Neural progenitor cell (in vitro differentiated cells): ENCODE measurements at regions not wholly inside any gene's neighbourhood (a gene's known extent, or its start where the extent isn't known, plus 50 kb on each side); places are given as distances from the start of the nearest gene placed in this dataset.

ENCODE experiments used
- DNase-seq: peaks from one replicate; pipeline ENCODE4 v3.0.0-alpha.2; 2016; ENCODE audit warnings: low spot score
- H2AFZ ChIP-seq: fragments of 200-600 bp; sonication (generic); replicated peaks from 2 replicates; pipeline ENCODE4 v1.6.1; 2016; ENCODE audit warnings: antibody characterized with exemption
- H3F3A ChIP-seq: fragments of 200-600 bp; sonication (generic); 2 replicates; pipeline ENCODE4 v1.6.1; 2016; ENCODE audit warnings: antibody characterized with exemption, low read depth
- H3K27ac ChIP-seq: fragments of 200-600 bp; sonication (generic); 2 replicates; pipeline ENCODE4 v1.5.1; 2016; ENCODE audit warnings: mild to moderate bottlenecking
- H3K27me3 ChIP-seq: fragments of 200-600 bp; sonication (generic); 2 replicates; pipeline ENCODE4 v1.6.1; 2016; ENCODE audit warnings: mild to moderate bottlenecking, moderate library complexity
- H3K36me3 ChIP-seq: fragments of 200-600 bp; sonication (generic); 2 replicates; pipeline ENCODE4 v1.5.1; 2016
- H3K4me1 ChIP-seq: fragments of 200-600 bp; sonication (generic); 2 replicates; pipeline ENCODE4 v1.6.1; 2016; ENCODE audit warnings: mixed run types
- H3K4me2 ChIP-seq: fragments of 200-600 bp; sonication (generic); 2 replicates; pipeline ENCODE4 v1.6.1; 2016
- H3K4me3 ChIP-seq: fragments of 200-600 bp; sonication (generic); 2 replicates; pipeline ENCODE4 v1.5.1; 2016
- H3K79me2 ChIP-seq: fragments of 200-600 bp; sonication (generic); 2 replicates; pipeline ENCODE4 v1.6.1; 2016; ENCODE audit warnings: low read depth
- H3K9ac ChIP-seq: fragments of 200-600 bp; sonication (generic); 2 replicates; pipeline ENCODE4 v1.6.1; 2016
- H3K9me3 ChIP-seq: fragments of 200-600 bp; sonication (generic); 2 replicates; pipeline ENCODE4 v1.5.1; 2016; ENCODE audit warnings: low read depth
- H4K20me1 ChIP-seq: fragments of 200-600 bp; sonication (generic); 2 replicates; pipeline ENCODE4 v1.6.1; 2016; ENCODE audit warnings: low read depth
- H3K27ac Mint-ChIP-seq: 3 replicates; pipeline ENCODE4 v1.8.0; 2021; ENCODE audit warnings: mixed read lengths
- H3K27me3 Mint-ChIP-seq: 2 replicates; pipeline ENCODE4 v1.8.0; 2022; ENCODE audit warnings: low read depth, mild to moderate bottlenecking, inconsistent platforms, moderate library complexity, mixed read lengths; ENCODE audit not compliant: insufficient read depth
- H3K36me3 Mint-ChIP-seq: 3 replicates; pipeline ENCODE4 v1.8.0; 2021; ENCODE audit warnings: mixed read lengths
- H3K4me1 Mint-ChIP-seq: 3 replicates; pipeline ENCODE4 v1.8.0; 2021; ENCODE audit warnings: mixed read lengths
- H3K4me3 Mint-ChIP-seq: 3 replicates; pipeline ENCODE4 v1.8.0; 2021; ENCODE audit warnings: mild to moderate bottlenecking, moderate library complexity, mixed read lengths
- H3K9me3 Mint-ChIP-seq: 3 replicates; pipeline ENCODE4 v1.8.0; 2020; ENCODE audit warnings: mixed read lengths
- EZH2 ChIP-seq: fragments of 200-600 bp; sonication (generic); IDR thresholded peaks from 2 replicates; pipeline ENCODE4 v1.6.1; 2017; ENCODE audit warnings: antibody characterized with exemption, mild to moderate bottlenecking, moderate library complexity
- EZH2phosphoT487 ChIP-seq: fragments of 200-600 bp; sonication (generic); IDR thresholded peaks from 2 replicates; pipeline ENCODE4 v1.6.1; 2017; ENCODE audit warnings: antibody characterized with exemption
- TF ChIP-seq, protein P1 (sequence below): fragments of 200-600 bp; sonication (generic); IDR thresholded peaks from 2 replicates; pipeline ENCODE4 v1.5.1; 2017; ENCODE audit warnings: antibody characterized with exemption, mild to moderate bottlenecking

DNA sequence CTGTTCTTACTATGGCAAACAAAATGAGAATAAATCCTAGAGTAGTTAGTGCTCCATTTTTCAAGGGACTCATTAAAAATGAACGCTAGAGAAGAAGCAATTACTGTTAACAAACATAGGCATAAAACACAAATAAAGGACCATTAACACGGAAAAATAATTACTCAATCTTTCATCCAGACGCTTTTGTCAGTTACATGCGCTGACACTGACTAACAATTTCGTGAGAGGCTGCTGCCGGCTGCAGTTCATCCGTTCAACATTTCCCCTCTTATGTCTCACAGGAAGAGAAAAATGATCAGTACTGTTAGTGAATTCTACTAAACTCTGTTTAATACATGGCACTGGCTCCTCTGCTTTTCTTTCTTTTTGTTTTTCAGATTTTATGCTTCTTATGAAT lies 472.7 kb upstream of the FLRT2 start:
- H3K79me2 ChIP-seq = no peaks in the 10 kb centered on the region
- Mint-ChIP-seq H3K4me3 (no peak overlapping the region), H3K36me3 (peaks cover 2% of the 10 kb centered on the region), H3K4me1 (no peaks in the 10 kb centered on the region), H3K9me3 (peaks cover 19% of the 10 kb centered on the region), H3K27ac (no peak overlapping the region), H3K27me3 (no peaks in the 10 kb centered on the region)
- no peak overlapping the region for H3K9ac ChIP-seq
- no peaks in the 10 kb centered on the region for H3F3A ChIP-seq
- no peaks in the 10 kb centered on the region for H3K4me1 ChIP-seq
- no peak overlapping the region for H3K4me3 ChIP-seq
- no peaks in the 10 kb centered on the region for H3K9me3 ChIP-seq
- TF ChIP-seq EZH2 (no peak), EZH2phosphoT487 (no peak)
- TF ChIP-seq, protein P1, sequence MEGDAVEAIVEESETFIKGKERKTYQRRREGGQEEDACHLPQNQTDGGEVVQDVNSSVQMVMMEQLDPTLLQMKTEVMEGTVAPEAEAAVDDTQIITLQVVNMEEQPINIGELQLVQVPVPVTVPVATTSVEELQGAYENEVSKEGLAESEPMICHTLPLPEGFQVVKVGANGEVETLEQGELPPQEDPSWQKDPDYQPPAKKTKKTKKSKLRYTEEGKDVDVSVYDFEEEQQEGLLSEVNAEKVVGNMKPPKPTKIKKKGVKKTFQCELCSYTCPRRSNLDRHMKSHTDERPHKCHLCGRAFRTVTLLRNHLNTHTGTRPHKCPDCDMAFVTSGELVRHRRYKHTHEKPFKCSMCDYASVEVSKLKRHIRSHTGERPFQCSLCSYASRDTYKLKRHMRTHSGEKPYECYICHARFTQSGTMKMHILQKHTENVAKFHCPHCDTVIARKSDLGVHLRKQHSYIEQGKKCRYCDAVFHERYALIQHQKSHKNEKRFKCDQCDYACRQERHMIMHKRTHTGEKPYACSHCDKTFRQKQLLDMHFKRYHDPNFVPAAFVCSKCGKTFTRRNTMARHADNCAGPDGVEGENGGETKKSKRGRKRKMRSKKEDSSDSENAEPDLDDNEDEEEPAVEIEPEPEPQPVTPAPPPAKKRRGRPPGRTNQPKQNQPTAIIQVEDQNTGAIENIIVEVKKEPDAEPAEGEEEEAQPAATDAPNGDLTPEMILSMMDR = no peak
- H3K36me3 ChIP-seq = no peaks in the 10 kb centered on the region
- no peak overlapping the region for H3K4me2 ChIP-seq
- no peaks in the 10 kb centered on the region for H3K27me3 ChIP-seq
- DNase-seq = no peak
- H4K20me1 ChIP-seq = no peaks in the 10 kb centered on the region
- no peak overlapping the region for H2AFZ ChIP-seq
- no peak overlapping the region for H3K27ac ChIP-seq

DNA sequence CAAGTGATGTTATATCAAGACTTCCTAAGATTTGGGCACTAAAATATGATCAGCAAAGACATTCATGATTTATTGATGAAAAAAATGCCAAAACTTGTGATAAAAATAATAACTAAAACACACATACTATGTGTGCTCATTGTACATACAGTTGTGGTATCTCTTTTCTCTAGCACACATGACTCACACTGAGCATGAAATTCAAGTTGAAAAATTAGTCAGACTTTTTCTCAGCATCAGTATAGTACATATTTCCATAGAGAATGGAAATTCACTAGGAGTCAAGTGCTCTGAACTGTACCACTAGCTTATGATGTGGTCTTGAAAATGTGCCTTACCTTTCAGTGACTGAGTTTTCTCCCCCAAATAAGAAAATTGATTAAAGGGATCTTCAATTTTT lies 471.8 kb upstream of the FLRT2 start:
- peaks cover 19% of the 10 kb centered on the region for H3K9me3 Mint-ChIP-seq
- no peak overlapping the region for H3K4me3 Mint-ChIP-seq
- H3K27me3 Mint-ChIP-seq = no peaks in the 10 kb centered on the region

DNA sequence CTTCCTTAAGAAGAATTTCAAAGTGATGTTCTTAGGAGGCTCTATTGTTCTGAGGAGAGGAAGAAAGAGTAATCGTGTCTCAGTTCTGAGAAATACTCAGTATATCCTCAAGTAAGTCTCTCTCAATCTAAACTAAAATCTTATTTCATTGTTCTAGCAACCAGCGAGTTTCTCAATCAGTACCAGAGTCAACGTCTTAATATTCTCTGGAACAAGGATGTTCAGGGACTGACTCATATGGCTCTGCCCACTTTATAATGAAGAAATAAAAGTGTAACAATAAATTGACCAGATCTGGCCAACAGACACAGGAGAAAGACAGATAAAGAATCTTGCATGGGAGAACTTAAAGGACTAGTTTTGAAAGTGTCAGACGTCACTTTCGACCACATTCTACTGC lies 469.8 kb upstream of the FLRT2 start:
- Histone ChIP-seq H3K27ac (no peak overlapping the region), H3K9ac (no peak overlapping the region), H3K4me1 (no peaks in the 10 kb centered on the region), H3K4me3 (no peak overlapping the region), H3K79me2 (no peaks in the 10 kb centered on the region), H3K27me3 (no peaks in the 10 kb centered on the region), H3F3A (no peaks in the 10 kb centered on the region), H3K4me2 (no peak overlapping the region), H4K20me1 (no peaks in the 10 kb centered on the region), H3K9me3 (no peaks in the 10 kb centered on the region), H3K36me3 (no peaks in the 10 kb centered on the region), H2AFZ (no peak overlapping the region)
- no peak overlapping the region for H3K27ac Mint-ChIP-seq
- H3K27me3 Mint-ChIP-seq = no peaks in the 10 kb centered on the region
- no peak for DNase-seq
- TF ChIP-seq EZH2phosphoT487 (no peak), EZH2 (no peak)
- TF ChIP-seq, protein P1 = no peak
- H3K36me3 Mint-ChIP-seq = peaks cover 2% of the 10 kb centered on the region
- peaks cover 5% of the 10 kb centered on the region for H3K9me3 Mint-ChIP-seq
- H3K4me1 Mint-ChIP-seq = no peaks in the 10 kb centered on the region
- H3K4me3 Mint-ChIP-seq = no peak overlapping the region

More for the DNA sequence above, 471.8 kb upstream of the FLRT2 start:
- Histone ChIP-seq H3K36me3 (no peaks in the 10 kb centered on the region), H3K4me3 (no peak overlapping the region), H4K20me1 (no peaks in the 10 kb centered on the region), H3K9me3 (no peaks in the 10 kb centered on the region), H2AFZ (no peak overlapping the region), H3K4me2 (no peak overlapping the region), H3K79me2 (no peaks in the 10 kb centered on the region), H3F3A (no peaks in the 10 kb centered on the region), H3K9ac (no peak overlapping the region), H3K27ac (no peak overlapping the region), H3K4me1 (no peaks in the 10 kb centered on the region), H3K27me3 (no peaks in the 10 kb centered on the region)
- H3K36me3 Mint-ChIP-seq = peaks cover 2% of the 10 kb centered on the region
- TF ChIP-seq, protein P1 = no peak
- TF ChIP-seq EZH2phosphoT487 (no peak), EZH2 (no peak)
- H3K4me1 Mint-ChIP-seq = no peaks in the 10 kb centered on the region
- DNase-seq = no peak
- no peak overlapping the region for H3K27ac Mint-ChIP-seq

DNA sequence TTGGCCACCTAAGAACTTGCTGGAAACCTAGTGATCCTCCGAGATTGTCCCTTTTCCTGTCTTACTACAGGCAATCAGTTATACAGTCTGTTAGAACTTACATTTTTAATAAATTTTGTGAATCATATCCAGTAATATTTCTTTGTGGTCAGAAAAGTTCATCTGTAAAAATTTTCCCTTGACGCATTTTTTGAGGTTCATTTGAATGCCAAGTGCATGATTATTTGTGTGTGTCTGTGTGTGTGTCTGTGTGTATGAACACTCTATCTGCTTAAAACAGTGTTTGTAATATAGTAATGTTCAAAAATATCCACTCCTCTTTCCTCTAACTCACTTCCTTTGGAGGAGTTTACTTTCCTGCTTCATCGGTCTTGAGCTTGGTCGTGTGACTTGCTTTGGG lies 468.7 kb upstream of the FLRT2 start:
- H3K36me3 Mint-ChIP-seq = no peaks in the 10 kb centered on the region
- DNase-seq = no peak
- H3K27ac Mint-ChIP-seq = no peak overlapping the region
- Histone ChIP-seq H3K36me3 (no peaks in the 10 kb centered on the region), H3K4me1 (no peaks in the 10 kb centered on the region), H3F3A (no peaks in the 10 kb centered on the region), H3K79me2 (no peaks in the 10 kb centered on the region), H3K27me3 (no peaks in the 10 kb centered on the region), H2AFZ (no peak overlapping the region), H3K4me2 (no peak overlapping the region), H3K9ac (no peak overlapping the region), H3K4me3 (no peak overlapping the region), H3K27ac (no peak overlapping the region), H4K20me1 (no peaks in the 10 kb centered on the region), H3K9me3 (no peaks in the 10 kb centered on the region)
- no peaks in the 10 kb centered on the region for H3K27me3 Mint-ChIP-seq
- TF ChIP-seq EZH2 = no peak
- no peak for TF ChIP-seq EZH2phosphoT487
- TF ChIP-seq, protein P1 = no peak
- H3K9me3 Mint-ChIP-seq = peaks cover 2% of the 10 kb centered on the region
- H3K4me3 Mint-ChIP-seq = no peak overlapping the region
- H3K4me1 Mint-ChIP-seq = no peaks in the 10 kb centered on the region
